ENCODE measurements at regions not wholly inside any gene's neighbourhood (a gene's known extent, or its start where the extent isn't known, plus 50 kb on each side); places are given as distances from the start of the nearest gene placed in this dataset.

DNA sequence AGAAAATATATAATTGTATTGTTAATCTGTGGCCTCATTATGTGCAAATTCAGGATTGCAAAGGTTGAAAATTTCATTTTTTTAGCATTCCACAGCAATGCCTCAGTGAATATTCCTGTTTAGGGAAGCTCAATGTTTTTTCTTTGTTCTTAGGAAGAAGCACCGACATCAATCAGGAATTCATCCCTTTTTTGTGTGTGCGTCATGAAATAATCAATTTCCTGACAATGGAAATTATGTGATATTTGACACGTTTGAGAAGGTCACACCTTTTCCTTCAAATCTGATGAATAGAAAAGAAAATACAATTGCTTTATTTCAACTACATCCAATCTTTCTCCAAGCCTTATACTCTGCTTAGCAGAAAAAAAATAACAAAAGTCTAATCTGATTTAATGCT lies 662.8 kb upstream of the FTMT start:
- no peak for DNase-seq (ENCODE audit: low spot score)

DNA sequence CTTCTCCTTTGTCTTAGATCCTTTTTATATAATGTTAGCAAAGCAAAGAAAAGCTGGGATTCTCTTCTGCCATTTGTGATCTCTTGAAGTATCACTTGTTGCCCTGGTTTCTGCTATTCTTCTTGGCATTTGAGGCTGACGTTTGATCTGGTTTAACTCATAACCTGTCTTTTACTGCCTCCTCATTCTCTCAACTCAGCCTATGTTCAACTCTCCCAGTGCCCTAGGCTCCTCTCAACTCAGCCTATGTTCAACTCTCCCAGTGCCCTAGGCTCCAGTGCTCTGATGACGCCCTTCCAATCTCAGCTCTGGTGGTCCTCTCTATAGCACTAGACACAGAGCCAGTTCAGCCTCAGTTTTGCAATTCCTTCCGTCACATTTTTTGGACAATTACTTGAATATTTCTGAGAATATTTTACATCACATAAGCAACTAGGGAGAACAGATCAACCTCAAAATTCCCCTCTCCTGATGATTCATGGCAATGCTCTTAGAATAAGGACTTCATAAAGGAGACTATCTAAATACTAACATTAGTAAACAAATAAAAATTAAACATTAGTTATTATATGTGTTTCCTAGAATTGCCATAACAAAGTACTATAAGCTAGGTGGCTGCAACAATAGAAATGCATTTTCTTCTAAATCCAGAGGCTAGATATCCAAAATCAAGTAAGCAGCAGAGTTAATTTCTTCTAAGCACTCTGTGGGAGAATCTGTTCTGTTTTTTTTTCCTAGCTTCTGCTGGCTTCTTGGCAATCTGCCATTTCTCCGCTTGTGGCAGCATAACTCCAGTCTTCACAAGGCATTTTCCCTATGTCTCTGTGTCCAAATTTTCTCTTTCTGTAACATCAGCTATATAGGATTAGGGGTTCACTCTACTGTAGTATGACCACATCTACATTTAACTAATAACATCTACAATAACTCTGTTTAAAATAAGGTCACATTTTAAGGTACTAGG lies 662.1 kb upstream of the FTMT start:
- no peak for DNase-seq (ENCODE audit: low spot score)

DNA sequence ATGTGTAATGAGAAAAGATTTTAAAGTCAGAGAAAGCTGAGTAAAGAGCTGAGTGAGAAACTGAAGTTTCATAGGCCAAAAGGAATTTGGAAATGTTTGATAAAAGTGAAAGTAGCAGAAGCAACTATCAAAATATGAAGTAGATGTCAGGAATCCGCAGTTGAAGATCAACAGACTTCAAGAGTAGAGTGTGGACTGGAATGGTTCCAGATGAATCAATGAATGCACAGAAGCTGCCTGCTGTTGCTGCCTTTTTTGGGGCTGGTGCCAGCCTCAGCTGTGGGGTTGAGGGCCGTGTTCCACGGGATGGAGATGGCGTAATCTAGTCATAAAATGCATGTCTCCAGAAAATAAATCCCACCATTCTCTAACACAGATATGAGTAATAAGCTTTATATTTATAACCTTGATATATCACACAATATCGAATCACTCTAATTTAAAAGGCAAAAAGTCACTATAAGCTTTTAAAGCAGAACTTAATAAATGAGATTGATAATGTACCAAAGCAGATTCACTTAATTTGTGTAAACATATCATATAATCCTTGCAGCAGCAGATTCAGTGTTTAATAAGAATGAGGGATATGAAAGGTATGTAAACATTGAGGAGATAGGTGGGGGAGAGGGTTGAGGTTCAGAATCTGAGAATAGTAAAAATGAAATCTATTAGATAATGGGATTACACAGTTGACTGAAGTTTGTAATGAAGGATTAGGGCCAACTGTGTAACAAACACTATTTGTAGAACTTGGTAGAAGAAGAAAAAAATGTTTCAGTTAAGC lies 652.3 kb upstream of the FTMT start:
- DNase-seq (ENCODE audit: low spot score) = no peak

DNA sequence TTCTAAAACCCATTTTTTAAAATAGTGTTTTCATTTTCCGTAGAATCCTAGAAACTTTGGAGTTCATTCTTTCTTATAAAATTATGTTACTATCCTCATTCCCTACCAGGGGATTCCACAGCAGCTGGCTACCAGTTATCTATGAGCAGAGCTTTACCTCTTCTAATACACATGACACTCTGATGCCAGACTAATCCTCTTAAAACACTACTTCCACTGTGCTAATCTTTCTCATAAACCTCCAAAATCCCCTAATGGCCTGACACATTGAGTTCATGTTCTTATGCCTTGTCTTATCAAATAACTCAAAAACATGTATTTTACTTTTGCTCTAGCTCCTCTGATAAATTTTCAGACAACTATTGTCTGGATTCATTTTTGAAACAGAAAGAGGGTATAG lies 633.6 kb upstream of the FTMT start:
- no peak for DNase-seq (ENCODE audit: low spot score)

DNA sequence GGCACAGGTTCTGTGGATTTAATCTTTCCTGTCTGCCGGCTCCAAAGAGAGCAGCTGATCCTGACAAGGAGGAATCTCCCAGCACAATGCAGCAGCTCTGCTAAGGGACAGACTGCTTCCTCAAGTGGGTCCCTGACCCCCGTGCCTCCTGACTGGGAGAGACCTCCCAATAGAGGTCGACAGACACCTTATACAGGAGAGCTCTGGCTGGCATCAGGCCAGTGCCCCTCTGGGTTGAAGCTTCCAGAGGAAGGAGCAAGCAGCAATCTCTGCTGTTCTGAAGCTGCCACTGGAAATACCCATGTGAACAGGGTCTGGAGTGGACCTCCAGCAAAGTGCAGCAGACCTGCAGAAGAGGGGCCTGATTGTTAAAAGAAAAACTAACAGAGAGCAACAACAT lies 630.2 kb upstream of the FTMT start:
- no peak for DNase-seq (ENCODE audit: low spot score)

DNA sequence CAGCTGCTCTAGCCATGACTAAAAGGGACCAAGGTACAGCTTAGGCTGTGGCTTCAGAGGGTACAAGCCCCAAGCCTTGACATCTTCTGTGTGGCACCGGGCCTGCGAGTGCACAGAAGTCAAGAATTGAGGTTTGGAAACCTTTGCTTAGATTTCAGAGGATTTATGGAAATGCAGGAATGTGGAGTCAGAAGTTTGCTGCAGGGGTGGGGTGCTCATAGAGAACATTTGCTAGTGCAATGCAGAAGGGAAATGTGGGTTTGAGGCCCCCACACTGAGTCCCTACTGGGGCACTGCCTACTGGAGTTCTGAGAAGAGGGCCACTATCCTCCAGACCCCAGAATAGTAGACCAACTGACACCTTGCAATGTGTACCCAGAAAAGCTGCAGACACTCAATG lies 624.9 kb upstream of the FTMT start:
- no peak for DNase-seq (ENCODE audit: low spot score)

DNA sequence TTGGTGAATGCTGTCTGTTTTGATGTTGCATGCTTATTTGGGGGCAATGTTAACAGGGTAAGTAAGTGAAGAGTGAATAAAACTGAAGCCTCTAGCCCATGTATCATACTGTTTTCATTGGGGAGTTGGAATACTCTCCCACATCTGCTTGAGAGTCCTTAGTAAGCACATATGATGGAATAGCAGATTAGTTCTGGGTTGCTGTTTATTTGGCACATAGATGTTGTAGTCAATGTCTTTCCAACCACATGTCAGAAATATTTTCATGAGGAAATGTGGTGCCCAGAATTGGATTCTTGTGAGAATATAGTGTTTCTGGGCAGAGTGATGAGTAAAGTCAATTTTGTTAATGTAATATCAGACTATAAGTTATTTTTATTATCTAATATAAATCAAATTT lies 611.7 kb upstream of the FTMT start:
- no peak for DNase-seq (ENCODE audit: low spot score)

DNA sequence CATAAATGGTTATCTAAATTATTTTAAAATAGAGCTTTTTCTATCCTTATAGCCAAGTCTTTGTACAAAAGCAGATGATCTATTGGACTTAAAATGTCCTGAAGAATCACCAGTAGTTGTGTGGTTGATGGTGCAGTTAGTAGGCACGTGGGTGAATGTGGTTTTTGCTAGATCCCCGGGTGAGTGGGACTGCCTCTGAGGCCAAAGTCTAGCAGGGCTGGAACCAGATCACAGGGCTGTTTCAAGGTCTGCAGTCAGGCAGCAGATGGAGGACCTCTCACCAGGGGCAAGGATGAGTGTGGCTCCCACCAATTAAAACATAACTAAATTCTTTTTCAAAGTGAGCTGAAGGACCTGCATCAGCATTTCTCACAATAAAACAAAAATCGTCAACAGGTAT lies 604.7 kb upstream of the FTMT start:
- DNase-seq (ENCODE audit: low spot score) = no peak

DNA sequence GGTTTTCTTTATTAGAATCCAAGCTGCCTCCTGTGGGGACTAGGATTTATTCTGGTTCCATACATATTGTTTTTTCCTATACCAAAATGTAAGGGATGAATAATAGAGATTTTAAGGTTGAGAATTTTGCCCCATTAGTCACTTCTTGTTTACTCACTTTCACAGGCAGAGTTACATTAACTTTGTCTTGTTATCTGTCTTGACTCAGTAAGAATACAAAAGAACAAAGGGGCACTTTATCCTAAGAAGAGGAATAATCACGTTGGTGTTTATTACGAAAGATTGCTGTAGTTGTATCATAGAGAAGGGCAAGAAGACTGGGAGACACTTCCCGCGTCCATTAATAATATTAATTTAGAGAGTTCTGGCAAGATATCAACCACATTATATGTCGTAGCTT lies 599.7 kb upstream of the FTMT start:
- no peak for DNase-seq (ENCODE audit: low spot score)

DNA sequence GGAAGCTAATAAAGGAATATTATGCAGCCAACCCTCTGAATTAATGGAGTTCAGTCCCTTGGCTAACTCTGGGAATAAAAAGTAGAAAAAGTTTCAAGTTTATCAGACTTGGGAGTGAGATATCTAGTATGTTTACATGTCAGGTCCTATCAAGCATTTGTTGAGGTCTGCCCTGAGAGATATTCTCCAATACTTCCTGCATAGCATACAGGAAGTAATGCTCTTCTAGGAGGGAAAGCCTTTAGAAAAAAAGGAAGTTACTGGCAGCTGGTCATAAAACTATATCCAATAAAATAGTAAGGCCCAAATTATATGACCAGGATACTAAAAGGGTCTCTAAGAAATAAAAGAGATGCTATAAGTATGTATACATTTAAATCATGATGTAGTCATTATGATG lies 594.1 kb upstream of the FTMT start:
- DNase-seq (ENCODE audit: low spot score) = no peak

DNA sequence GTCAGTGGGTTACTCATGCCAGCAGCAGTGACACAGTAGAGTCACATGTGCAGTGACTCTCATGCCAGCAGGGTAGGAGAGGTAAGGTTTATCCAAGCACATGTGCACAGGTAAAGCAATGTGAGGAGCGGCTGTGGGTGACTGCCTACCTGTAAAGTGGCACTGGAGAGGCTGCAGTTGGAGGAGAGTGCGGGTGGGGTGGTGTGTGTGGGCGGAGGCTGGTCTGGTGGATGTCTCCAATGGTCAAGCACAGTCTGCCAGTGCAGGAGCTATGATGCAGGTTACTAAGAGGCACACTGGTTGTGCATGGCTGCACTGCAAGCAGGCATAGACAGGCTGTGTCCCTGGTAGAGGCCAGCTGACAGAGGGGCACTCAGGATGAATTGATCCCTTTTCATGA lies 588.2 kb upstream of the FTMT start:
- no peak for DNase-seq (ENCODE audit: low spot score)

DNA sequence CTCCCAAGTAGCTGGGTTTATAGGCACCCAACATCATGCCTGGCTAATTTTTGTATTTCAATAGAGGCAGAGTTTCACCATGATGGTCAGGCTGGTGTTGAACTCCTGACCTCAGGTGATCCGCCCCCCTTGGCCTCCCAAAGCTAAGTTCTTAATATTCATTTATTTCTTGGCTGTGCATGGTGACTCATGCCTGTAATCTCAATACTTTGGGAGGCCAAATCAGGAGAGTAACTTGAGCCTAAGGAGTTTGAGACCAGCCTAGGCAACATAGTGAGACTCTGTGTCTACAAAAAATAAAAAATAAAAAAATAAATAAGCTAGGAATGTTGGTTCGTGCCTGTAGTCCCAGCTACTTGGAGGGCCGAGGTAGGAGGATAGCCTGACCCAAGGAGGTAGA lies 587.1 kb upstream of the FTMT start:
- DNase-seq (ENCODE audit: low spot score) = no peak

DNA sequence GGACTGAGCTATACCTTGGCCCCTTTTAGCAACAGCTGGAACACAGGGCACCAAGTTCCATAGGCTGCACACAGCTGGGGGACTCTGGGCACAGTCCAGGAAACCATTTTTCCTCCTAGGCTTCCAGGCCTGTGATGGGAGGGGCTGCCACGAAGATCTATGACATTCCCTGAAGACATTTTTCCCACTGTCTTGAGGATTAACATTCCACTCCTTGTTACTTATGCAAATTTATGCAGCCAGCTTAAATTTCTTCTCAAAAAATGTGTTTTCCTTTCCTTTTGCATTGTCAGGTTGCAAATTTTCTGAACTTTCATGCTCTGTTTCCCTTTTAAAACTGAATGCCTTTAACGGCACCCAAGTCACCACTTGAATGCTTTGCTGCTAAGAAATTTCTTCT lies 580.1 kb upstream of the FTMT start:
- no peak for DNase-seq (ENCODE audit: low spot score)

DNA sequence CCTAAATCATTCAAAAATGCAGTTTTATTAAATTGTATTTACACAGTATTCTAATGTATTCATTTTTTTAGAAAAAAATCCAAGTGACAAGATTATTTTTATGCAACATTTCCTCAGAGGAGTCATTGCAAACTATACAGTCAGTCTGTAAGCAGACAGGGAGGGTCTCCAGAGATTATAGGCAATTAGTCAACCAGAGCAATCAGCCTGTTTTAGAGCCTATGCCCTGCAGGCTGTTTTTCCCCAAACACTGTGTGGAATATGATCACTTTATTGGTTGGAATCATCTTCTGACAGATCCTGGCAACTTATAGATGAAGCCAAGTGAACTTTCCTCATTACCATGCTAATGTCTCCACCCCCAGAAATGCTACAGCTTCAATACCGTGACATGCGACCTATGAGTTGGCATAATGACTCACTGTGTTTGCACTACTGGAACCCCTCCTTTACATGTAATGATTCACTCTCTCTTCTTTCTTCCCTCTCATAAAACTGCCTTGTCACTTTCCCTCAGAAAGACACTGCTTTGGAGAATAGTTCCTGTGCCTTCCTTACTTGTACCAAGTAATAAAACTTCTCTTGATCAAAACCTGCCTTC lies 577.7 kb upstream of the FTMT start:
- no peak for DNase-seq (ENCODE audit: low spot score)

DNA sequence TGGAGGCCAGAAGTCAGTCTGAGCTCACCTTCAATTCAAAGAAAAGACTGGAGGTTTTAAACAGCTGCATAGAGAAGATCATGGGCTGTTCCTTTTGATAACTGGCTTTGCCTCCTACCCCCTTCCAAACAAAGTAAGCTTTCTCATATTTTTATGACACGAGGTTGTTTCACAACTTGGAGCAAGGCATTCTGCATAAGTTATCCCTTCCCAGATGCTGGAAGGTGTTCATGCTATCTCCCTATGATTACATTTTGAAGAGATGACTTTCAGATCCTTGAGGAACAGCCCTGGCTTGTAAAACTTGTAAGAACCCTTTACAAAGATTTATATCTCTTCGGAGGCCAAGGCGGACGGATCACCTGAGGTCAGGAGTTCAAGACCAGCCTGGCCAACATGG lies 571.9 kb upstream of the FTMT start:
- DNase-seq (ENCODE audit: low spot score) = no peak

DNA sequence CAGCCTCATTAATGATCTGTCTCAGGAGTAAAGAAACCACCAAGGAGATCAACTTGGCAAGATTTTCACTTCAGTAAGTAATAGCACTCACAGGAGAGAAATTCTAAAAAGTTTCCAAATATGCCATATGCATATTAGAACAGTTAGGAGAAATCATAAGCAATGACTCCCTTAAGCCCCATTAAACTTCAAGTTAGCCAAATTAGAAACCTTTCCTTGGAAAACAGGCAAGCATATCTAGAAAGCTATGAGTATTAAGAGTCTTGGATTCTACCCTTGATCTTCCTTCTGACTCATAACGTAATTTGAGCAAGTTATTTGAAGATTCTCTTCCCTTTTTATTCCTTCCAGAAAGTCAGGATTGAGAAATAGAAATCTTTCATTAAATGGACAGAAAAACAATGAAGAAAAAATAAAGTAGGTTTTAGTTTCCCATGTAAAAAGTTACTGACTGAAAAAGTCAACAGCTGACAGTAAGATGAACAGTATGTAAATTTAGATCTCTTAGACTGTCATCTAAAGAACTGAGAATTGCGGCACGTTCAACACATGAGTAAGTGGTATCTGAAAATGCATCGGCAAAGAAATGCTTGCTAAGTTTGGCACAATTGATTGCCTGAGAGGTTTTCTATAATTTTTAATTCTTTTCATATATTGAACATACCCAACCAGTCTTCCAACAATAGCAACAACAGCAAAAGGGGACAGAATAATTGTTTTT lies 565.7 kb upstream of the FTMT start:
- DNase-seq (ENCODE audit: low spot score) = no peak

DNA sequence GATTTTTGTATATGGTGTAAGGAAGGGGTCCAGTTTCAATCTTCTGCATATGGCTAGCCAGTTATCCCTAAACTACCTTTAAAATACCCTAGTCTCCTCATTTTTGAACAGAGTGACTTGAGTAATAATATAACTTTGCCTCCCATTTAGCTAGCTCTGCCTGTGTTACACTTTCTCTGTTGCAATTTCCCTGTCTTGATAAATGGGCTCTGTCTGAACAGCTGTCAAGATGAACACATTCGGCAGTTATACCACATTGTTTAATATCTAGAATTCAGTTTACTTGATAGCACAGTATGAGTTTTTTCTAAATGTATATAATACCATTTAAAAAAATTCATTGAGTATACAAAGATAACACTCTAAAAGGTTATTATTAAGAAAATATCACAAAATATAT lies 562.9 kb upstream of the FTMT start:
- DNase-seq (ENCODE audit: low spot score) = no peak

DNA sequence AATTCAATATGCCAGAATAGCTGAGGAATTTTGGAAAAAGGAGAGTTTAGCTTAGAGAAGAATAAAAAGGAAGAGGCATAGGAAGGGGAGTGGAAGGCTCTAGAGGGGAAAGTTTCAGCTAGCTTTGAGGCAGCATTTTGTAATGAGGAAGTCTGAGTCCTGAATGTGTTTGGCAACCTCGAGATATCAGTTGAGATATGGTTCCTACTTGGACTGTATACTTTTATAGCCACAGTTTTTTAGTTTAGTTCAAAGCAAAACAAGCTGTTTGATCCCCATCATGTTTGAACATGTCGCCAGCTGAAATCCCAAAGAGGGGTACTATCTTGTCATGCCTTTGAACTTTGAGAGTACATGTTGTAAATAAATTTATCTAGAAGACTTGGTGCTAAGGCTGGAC lies 559.0 kb upstream of the FTMT start:
- DNase-seq (ENCODE audit: low spot score) = no peak

DNA sequence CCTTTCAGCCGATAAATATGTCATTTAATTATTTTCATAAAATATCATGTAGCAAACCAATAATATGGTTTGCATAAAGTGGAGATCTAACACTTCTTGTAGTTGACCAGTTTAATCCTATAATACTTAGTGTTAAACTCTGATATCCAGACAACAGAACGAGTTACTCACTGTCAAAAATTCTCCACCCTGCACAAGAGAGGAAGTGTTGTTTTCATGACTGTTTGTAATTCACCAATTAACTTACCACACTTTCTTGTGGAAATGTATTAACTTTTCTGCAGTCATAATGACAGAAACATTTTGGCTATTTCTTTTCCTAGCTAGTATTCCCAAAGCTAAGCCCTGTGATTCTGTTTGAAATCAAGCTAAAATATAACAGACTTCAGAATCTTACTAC lies 555.3 kb upstream of the FTMT start:
- no peak for DNase-seq (ENCODE audit: low spot score)

DNA sequence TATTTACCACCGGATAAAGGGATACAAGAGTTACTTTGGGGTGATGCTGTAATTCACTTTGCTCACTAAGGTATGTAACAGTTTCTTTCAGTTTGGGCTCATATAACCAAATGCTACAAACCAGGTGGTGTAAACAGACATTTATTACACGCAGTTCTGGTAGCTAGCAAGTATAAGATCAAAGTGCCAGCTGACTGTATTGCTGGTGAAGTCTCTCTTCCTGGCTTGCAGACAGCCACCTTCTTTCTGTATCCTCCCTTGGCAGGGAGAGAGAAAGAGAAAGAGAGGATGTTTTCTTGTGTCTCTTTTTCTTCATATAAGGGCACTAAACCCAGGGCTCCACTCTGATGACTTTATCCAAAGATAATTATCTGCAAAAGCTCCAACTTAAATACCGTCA lies 552.5 kb upstream of the FTMT start:
- no peak for DNase-seq (ENCODE audit: low spot score)

DNA sequence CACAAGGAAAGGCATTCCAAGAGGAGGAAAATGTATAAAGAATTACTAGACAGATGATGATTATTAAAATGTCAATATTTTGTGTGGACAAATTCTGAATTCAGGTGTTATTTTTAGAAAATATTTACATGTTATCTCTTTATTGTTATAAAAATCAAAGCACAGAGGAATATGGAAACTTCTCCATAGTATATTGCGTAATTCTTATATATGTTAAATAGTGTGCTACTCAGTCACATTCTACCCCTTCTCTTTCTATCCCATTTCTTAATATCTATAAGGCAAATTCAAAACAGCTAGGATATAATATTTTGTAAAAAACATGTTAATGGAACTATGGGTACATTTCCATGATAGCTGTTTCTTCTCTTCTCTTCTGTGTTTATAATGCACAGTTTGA lies 546.8 kb upstream of the FTMT start:
- no peak for DNase-seq (ENCODE audit: low spot score)

DNA sequence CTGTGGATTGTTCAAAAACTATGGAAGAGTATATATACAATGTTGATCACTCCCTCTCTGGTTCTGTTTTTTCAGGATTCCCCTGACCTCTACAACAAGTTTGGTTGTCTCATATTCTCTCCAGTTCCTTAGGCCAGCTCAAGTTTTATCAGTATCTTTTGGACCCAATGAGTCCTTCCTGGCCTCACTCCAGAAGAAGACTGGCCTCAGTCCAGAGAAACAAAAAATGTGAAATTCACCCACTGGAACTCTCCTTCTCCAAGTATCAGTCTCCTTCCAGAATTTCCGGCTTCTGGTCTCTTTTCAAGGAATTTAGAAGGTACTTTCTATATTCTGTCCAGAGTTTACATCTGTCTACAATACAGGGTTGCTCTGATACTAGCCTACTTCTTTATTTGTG lies 537.8 kb upstream of the FTMT start:
- no peak for DNase-seq (ENCODE audit: low spot score)
